Fibroblast of lung (primary cell): ENCODE measurements at regions not wholly inside any gene's neighbourhood (a gene's known extent, or its start where the extent isn't known, plus 50 kb on each side); places are given as distances from the start of the nearest gene placed in this dataset.
"Not testable (repeated sequence)": the region's sequence is repeated elsewhere in the genome, so short reads cannot be mapped to it uniquely, and the experiment has no call there.

Experiments
- DNase-seq, 2 donors: peaks; one replicate each; pipeline versions ENCODE4 v3.0.0 to v3.0.0-alpha.2; 2010; ENCODE audit warnings: low read depth in 2 of 2
- H2AFZ ChIP-seq: 2 replicates; pipeline ENCODE4 v1.5.1; 2012; ENCODE audit warnings: low read length, control low read depth, inconsistent platforms
- H3K27ac ChIP-seq: 2 replicates; pipeline ENCODE4 v1.5.1; 2011; ENCODE audit warnings: low read length, control low read depth; ENCODE audit not compliant: insufficient read depth
- H3K27me3 ChIP-seq: 2 replicates; pipeline ENCODE4 v1.5.1; 2011; ENCODE audit warnings: mild to moderate bottlenecking, low read length; ENCODE audit not compliant: control insufficient read depth, insufficient read depth
- H3K36me3 ChIP-seq: 2 replicates; pipeline ENCODE4 v1.5.1; 2011; ENCODE audit warnings: low read length; ENCODE audit not compliant: control insufficient read depth, insufficient read depth
- H3K4me1 ChIP-seq: 2 replicates; pipeline ENCODE4 v1.5.1; 2011; ENCODE audit warnings: low read length; ENCODE audit not compliant: control insufficient read depth, insufficient read depth; ENCODE audit errors: extremely low read depth
- H3K4me2 ChIP-seq: 2 replicates; pipeline ENCODE4 v1.5.1; 2011; ENCODE audit warnings: low read length, control low read depth; ENCODE audit not compliant: insufficient read depth; ENCODE audit errors: extremely low read depth
- H3K4me3 ChIP-seq, 4 experiments: fragments of 200-600 bp in 1 of 4; sonication (generic) in 1 of 4; replicated peaks in 1 of 4; 2 replicates each; pipeline ENCODE4 v1.5.1; 2011 to 2016; ENCODE audit warnings: low read length in 4 of 4, low read depth in 3 of 4, mild to moderate bottlenecking in 3 of 4, control low read depth in 2 of 4, inconsistent platforms in 1 of 4, mixed read lengths in 1 of 4; ENCODE audit not compliant: insufficient read depth in 1 of 4; ENCODE audit errors: control extremely low read depth in 1 of 4
- H3K79me2 ChIP-seq: 2 replicates; pipeline ENCODE4 v1.5.1; 2012; ENCODE audit warnings: mild to moderate bottlenecking, low read length, inconsistent platforms; ENCODE audit not compliant: control insufficient read depth, insufficient read depth
- H3K9ac ChIP-seq: 2 replicates; pipeline ENCODE4 v1.5.1; 2011; ENCODE audit warnings: mild to moderate bottlenecking, low read length, control low read depth; ENCODE audit not compliant: insufficient read depth
- H3K9me3 ChIP-seq: 2 replicates; pipeline ENCODE4 v1.5.1; 2012; ENCODE audit warnings: low read depth, low read length; ENCODE audit not compliant: control insufficient read depth, insufficient read depth
- H4K20me1 ChIP-seq: 2 replicates; pipeline ENCODE4 v1.5.1; 2011; ENCODE audit warnings: low read length; ENCODE audit not compliant: control insufficient read depth, insufficient read depth; ENCODE audit errors: extremely low read depth
- CTCF ChIP-seq, 2 donors: IDR thresholded peaks in 1 of 2; conservative IDR thresholded peaks in 1 of 2; 1 replicate in 1 of 2; 2 replicates in 1 of 2; pipeline ENCODE4 v1.5.1; 2011 to 2012; ENCODE audit warnings: low read length in 2 of 2, control low read depth in 1 of 2, inconsistent platforms in 1 of 2, low read depth in 1 of 2, mild to moderate bottlenecking in 1 of 2
- EZH2 ChIP-seq: IDR thresholded peaks from 2 replicates; pipeline ENCODE4 v1.5.1; 2012; ENCODE audit warnings: low read length, control low read depth, mild to moderate bottlenecking; ENCODE audit errors: missing control alignments

- no peak overlapping the region for H3K4me2 ChIP-seq
- H3K9ac ChIP-seq: no peak overlapping the region
- H2AFZ ChIP-seq: no peak overlapping the region
- H3K4me1 ChIP-seq: peaks cover 2% of the 10 kb centered on the region
- no peak overlapping the region for H3K4me3 ChIP-seq
- H4K20me1 ChIP-seq: no peaks in the 10 kb centered on the region
- no peaks in the 10 kb centered on the region for H3K36me3 ChIP-seq
- no peaks in the 10 kb centered on the region for H3K27me3 ChIP-seq
- DNase-seq: no peak
- no peak overlapping the region for H3K27ac ChIP-seq
- TF ChIP-seq CTCF (conservative IDR thresholded peaks at IDR 0.05 in 1 of 2, IDR thresholded peaks at IDR 0.05 in 1 of 2; ENCODE audit: low read depth in 1 of 2, low read length in 2 of 2) (no peak), EZH2 (no peak)
- H3K79me2 ChIP-seq: no peaks in the 10 kb centered on the region
- no peaks in the 10 kb centered on the region for H3K9me3 ChIP-seq
Measured at GRCh38 chr2:19174176-19174575, 184.2 kb downstream of the OSR1 start.

GRCh38 chr2:19171409-19171808 lies 187.0 kb downstream of the OSR1 start:
- no peaks in the 10 kb centered on the region for H3K27me3 ChIP-seq
- no peak for DNase-seq
- no peak overlapping the region for H3K27ac ChIP-seq
- no peaks in the 10 kb centered on the region for H4K20me1 ChIP-seq
- H2AFZ ChIP-seq: no peak overlapping the region
- no peak for TF ChIP-seq EZH2
- no peak for TF ChIP-seq CTCF (conservative IDR thresholded peaks at IDR 0.05 in 1 of 2, IDR thresholded peaks at IDR 0.05 in 1 of 2; ENCODE audit: low read depth in 1 of 2, low read length in 2 of 2)
- no peak overlapping the region for H3K9ac ChIP-seq
- no peaks in the 10 kb centered on the region for H3K36me3 ChIP-seq
- H3K79me2 ChIP-seq: no peaks in the 10 kb centered on the region
- H3K4me3 ChIP-seq: no peak overlapping the region
- no peaks in the 10 kb centered on the region for H3K9me3 ChIP-seq
- peaks cover 1% of the 10 kb centered on the region for H3K4me1 ChIP-seq
- H3K4me2 ChIP-seq: no peak overlapping the region

- Histone ChIP-seq H3K9ac (no peak overlapping the region), H3K9me3 (no peaks in the 10 kb centered on the region), H4K20me1 (no peaks in the 10 kb centered on the region), H3K79me2 (no peaks in the 10 kb centered on the region), H2AFZ (no peak overlapping the region), H3K27me3 (no peaks in the 10 kb centered on the region), H3K27ac (no peak overlapping the region), H3K4me3 (no peak overlapping the region), H3K36me3 (no peaks in the 10 kb centered on the region), H3K4me1 (no peaks in the 10 kb centered on the region), H3K4me2 (no peak overlapping the region)
- TF ChIP-seq CTCF (conservative IDR thresholded peaks at IDR 0.05 in 1 of 2, IDR thresholded peaks at IDR 0.05 in 1 of 2; ENCODE audit: low read depth in 1 of 2, low read length in 2 of 2): no peak
- TF ChIP-seq EZH2: no peak
- no peak for DNase-seq
Measured at GRCh38 chr2:19169134-19169768, 189.2 kb downstream of the OSR1 start.

GRCh38 chr2:19164099-19164498 lies 194.3 kb downstream of the OSR1 start:
- H3K4me3 ChIP-seq, H3K36me3 ChIP-seq, H3K9ac ChIP-seq, H3K27me3 ChIP-seq, H3K79me2 ChIP-seq, H2AFZ ChIP-seq, H3K9me3 ChIP-seq, H3K4me2 ChIP-seq, DNase-seq, H3K4me1 ChIP-seq, H4K20me1 ChIP-seq, H3K27ac ChIP-seq: not testable (repeated sequence)
